GM12864 (cell line): ENCODE measurements at regions not wholly inside any gene's neighbourhood (a gene's known extent, or its start where the extent isn't known, plus 50 kb on each side); places are given as distances from the start of the nearest gene placed in this dataset.

ENCODE experiments used
- DNase-seq: peaks from one replicate; pipeline ENCODE4 v3.0.0-alpha.2; 2011; ENCODE audit warnings: low read depth
- H3K4me3 ChIP-seq: 2 replicates; pipeline ENCODE4 v1.5.1; 2011; ENCODE audit warnings: mild to moderate bottlenecking, low read depth, low read length, control low read depth
- TF ChIP-seq, protein P1 (sequence below): IDR thresholded peaks from 2 replicates; pipeline ENCODE4 v1.5.1; 2011; ENCODE audit warnings: low read depth, mild to moderate bottlenecking, moderate library complexity, low read length, control low read depth, inconsistent platforms; ENCODE audit errors: missing control alignments

DNA sequence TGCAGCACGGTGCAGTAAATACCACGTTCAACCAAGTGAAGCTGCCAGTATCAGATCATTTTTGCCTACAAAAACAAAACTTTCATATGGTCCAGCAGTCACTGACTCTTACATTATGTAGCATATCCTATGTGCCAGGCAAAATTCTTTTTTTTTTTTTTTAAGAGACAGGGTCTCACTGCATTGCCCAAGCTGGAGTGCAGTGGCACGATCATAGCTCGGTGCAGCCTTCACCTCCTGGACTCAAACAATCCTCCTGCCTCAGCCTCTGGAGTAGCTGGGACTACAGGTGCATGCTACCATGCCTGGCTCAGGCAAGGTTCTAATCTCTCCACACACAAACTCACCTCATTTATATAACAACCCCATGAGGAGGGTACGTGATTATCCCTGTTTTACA lies 208.6 kb upstream of the JARID2 start:
- DNase-seq = no peak
- no peak overlapping the region for H3K4me3 ChIP-seq
- TF ChIP-seq, protein P1, sequence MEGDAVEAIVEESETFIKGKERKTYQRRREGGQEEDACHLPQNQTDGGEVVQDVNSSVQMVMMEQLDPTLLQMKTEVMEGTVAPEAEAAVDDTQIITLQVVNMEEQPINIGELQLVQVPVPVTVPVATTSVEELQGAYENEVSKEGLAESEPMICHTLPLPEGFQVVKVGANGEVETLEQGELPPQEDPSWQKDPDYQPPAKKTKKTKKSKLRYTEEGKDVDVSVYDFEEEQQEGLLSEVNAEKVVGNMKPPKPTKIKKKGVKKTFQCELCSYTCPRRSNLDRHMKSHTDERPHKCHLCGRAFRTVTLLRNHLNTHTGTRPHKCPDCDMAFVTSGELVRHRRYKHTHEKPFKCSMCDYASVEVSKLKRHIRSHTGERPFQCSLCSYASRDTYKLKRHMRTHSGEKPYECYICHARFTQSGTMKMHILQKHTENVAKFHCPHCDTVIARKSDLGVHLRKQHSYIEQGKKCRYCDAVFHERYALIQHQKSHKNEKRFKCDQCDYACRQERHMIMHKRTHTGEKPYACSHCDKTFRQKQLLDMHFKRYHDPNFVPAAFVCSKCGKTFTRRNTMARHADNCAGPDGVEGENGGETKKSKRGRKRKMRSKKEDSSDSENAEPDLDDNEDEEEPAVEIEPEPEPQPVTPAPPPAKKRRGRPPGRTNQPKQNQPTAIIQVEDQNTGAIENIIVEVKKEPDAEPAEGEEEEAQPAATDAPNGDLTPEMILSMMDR = no peak

DNA sequence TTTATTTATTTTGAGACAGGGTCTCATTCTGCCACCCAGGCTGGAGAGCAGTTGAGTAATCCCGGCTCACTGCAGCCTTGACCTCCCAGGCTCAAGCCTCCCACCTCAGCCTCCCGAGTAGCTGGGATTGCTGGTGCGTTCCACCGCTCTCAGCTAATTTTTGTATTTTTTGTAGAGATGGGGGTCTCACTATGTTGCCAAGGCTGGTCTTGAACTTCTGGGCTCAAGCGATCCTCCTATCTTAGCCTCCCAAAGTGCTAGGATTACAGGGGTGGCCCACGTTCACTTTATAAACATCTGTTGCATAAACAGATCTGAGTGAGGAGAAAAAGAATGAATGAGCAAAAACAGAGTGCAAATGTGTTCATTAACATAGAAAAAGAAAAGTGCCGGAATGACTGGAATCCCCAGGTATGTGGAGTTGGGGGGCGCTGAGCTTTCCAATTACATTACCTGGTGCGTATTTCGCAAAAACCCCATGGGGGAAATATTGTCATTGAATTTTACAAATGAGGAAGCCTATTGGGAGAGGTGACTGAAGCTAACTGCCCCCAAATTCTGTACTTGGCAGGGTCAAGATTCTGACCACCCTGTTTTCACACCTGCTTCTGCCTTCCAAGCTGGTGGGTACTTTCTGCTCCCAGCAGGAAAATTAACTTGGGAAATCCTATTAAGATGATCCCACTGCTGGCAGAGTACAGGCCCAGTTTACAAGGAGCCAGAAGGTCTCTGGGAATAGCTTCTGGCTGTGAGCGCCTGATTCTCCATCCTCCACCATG lies 207.7 kb upstream of the JARID2 start:
- DNase-seq = no peak
- H3K4me3 ChIP-seq = no peak overlapping the region
- TF ChIP-seq, protein P1 = no peak

DNA sequence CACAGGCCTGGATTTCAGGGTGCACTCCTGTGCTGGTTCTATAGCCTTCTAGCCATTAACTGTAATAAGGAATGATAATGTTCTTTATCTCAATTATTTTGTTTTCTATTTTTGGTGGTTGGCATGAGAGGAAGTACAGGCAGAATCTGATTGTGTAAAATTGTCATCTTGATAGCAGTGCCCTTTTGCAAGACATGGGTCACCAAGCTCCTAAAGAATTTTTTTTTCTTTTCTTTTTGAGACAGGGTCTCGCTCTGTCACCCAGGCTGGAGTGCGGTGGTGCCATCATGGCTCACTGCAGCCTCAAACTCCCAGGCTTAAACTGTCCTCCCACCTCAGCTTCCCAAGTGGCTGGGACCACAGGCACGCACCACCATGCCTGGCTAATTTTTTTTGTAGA lies 206.7 kb upstream of the JARID2 start:
- DNase-seq = no peak
- TF ChIP-seq, protein P1 = no peak
- no peak overlapping the region for H3K4me3 ChIP-seq

DNA sequence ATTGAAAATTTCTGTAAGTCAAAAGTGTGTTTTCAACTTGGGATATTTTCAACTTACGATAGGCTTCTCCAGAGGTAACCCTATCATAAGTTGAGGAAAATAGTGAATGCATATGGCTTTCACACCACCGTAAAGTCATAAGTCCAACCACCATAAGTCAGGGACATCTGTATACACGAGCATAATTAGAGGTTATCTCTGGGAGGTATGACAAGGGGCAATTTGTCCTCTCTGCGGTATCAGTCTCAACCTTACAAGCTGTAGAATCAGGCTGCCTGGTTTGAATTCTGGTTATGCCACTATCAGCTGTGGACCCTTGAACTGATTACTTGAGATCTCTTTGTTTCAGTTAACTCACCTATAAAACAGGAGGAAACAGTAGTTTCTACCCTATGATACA lies 202.9 kb upstream of the JARID2 start:
- TF ChIP-seq, protein P1 = no peak
- H3K4me3 ChIP-seq = no peak overlapping the region
- no peak for DNase-seq

DNA sequence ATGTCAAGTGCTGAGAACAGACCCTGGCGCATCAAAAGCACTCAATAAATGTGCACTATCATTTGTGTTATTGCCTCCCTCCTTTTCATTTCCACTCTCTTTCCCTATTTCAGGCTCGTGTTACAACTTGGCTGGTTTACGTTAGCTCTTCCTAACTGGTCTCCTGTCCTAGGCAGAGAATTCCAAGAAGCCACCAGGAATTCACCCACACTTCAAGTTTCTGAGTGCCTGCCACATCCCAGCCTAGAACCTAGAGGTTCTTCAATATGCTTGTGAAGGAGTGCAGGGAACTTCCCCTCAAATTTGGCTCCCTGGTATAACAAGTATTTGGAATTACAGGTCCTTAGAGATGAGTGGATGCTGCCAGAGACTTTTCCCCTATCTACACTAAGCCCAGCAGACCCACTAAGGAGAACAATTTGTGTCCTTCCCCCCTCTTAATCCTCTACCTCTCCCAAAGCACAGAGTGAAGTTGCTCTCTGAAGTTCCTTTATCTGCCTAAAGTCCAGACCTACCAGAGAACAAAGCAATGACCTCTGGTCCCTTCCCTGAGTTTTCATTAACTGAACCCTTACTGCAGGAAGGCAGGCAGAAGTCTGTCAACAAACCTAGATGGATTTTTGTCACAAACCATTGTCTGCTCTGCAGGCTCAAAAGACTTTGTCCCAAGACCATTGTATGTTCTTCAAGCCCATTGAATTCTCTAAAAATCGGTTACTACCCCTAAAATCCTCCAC lies 201.6 kb upstream of the JARID2 start:
- no peak overlapping the region for H3K4me3 ChIP-seq
- TF ChIP-seq, protein P1 = no peak
- DNase-seq = no peak

DNA sequence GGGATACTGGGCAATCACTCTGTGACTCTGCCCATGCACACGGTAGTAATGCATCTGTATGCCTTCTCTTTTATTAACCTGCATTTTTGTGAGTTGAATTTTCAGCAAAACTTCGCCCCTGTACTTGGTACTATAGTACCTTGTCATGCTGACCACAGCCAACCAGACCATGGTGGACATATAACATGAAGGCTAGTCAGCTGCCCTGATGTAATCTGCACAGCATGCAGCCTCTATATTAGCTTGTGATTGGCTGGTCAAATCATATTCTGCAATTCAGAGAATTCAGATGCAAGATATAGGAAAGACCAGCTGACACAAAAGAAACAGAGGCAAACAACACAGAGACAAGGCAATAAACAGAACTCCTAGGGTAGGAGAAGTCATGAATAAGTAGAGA lies 200.9 kb upstream of the JARID2 start:
- no peak overlapping the region for H3K4me3 ChIP-seq
- TF ChIP-seq, protein P1 = no peak
- no peak for DNase-seq

DNA sequence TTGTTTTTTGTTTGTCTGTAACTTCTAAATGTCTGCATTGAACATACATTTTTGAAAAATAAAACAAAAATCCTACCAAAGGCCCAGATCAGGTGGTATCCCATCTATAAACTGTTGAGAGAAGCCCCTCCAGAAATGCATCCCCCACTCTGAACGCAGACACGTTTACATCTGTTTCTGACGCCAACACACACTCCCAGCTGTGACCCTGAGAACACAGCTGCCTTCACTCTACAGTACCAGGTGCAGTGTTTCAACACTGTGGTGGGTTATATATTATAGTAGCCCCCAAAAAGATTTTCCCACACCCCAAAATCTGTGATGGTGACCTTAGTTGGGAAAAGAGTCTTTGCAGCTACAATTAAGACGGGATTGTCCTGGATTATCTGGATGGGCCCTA lies 199.1 kb upstream of the JARID2 start:
- DNase-seq = no peak
- no peak overlapping the region for H3K4me3 ChIP-seq
- TF ChIP-seq, protein P1 = no peak
